ENCODE measurements at regions not wholly inside any gene's neighbourhood (a gene's known extent, or its start where the extent isn't known, plus 50 kb on each side); places are given as distances from the start of the nearest gene placed in this dataset.

- Histone ChIP-seq H3K36me3 (no peaks in the 10 kb centered on the region), H3K4me1 (no peaks in the 10 kb centered on the region), H3K4me3 (no peak overlapping the region), H3K27me3 (no peaks in the 10 kb centered on the region), H3K9me3 (no peaks in the 10 kb centered on the region), H3K27ac (no peak overlapping the region)
- no peak for DNase-seq
- in situ Hi-C loops (cut with MboI; ENCODE audit: low sequenced_read_pairs in 4 of 4) (no loop called here), intact Hi-C loops (cut with DNase I; ENCODE audit: low total_unique reads) (no loop called here)
- no peak for ATAC-seq
- TF ChIP-seq CTCF (IDR thresholded peaks at IDR 0.05 in 4 of 5, conservative IDR thresholded peaks at IDR 0.05 in 1 of 5): no peak
These were observed 283.3 kb upstream of the PRMT6 start for GRCh38 chr1:106773206-106773605.

DNA sequence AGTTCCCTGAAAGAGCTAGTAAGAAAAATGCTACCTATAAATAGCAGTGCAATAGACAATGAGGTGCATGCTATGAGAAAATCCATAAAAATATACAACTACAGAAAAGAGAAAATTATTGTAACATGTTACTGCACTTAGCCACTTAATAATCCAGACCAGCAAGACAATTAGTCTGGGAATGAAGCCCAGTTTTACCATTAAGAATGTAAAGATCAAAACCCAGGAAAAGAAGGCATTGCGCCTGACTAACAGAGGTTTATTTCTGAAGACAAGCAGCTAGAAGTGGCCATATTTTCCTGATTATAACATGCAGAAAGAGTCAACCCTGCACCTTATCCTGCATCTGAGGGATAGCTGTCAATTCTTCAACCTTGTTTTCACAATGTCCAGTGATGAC, 276.4 kb upstream of the PRMT6 start:
- TF ChIP-seq CTCF (IDR thresholded peaks at IDR 0.05 in 4 of 5, conservative IDR thresholded peaks at IDR 0.05 in 1 of 5) (no peak), POLR2A (IDR thresholded peaks at IDR 0.05) (no peak)
- intact Hi-C loops (cut with DNase I; ENCODE audit: low total_unique reads): no loop called here

DNA sequence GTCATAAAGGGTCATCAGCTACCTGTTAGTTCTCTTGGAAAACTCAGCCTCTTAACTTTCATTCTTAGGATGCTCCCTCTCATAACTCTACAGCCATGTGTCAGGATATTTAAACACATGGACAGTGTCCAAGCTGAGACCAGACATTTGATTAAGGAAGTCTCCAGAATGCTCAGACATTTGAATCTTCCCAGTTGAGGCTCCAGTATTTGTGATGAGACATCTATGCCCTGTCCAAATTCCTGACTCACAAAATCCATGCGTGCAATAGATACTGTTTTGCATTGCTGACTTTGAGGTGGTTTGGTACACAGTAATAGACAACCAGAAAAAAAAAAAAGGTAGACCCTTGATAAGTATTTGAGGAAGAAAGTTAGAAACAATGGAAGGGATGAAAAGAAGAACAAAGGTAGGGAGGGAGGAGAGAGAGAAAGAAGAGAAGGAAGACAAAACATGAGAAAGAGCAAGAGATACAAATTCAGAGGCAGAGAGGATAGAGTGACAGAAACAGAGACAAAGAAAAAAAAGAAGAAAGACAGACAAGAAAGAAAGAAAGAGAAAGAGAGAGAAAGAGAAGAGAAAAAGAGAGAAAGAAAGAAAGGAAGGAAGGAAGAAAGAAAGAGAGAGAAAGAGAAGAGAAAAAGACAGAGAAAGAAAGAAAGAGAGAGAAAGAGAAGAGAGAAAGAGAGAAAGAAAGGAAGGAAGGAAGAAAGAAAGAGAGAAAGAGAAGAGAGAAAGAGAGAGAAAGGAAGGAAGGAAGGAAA, 275.5 kb upstream of the PRMT6 start:
- H3K4me3 ChIP-seq: no peak overlapping the region
- intact Hi-C loops (cut with DNase I; ENCODE audit: low total_unique reads): no loop called here
- no peaks in the 10 kb centered on the region for H3K9me3 ChIP-seq
- in situ Hi-C loops (cut with MboI; ENCODE audit: low sequenced_read_pairs in 4 of 4): no loop called here
- no peak overlapping the region for H3K27ac ChIP-seq
- H3K4me1 ChIP-seq: no peaks in the 10 kb centered on the region
- no peaks in the 10 kb centered on the region for H3K27me3 ChIP-seq
- DNase-seq (no peak), ATAC-seq (no peak)
- no peaks in the 10 kb centered on the region for H3K36me3 ChIP-seq
- TF ChIP-seq CTCF (IDR thresholded peaks at IDR 0.05 in 4 of 5, conservative IDR thresholded peaks at IDR 0.05 in 1 of 5) (no peak), POLR2A (IDR thresholded peaks at IDR 0.05) (no peak)

More for the DNA sequence above, 276.4 kb upstream of the PRMT6 start:
- H3K36me3 ChIP-seq: no peaks in the 10 kb centered on the region
- H3K4me3 ChIP-seq: no peak overlapping the region
- DNase-seq: no peak
- no peak for ATAC-seq
- H3K4me1 ChIP-seq: no peaks in the 10 kb centered on the region
- H3K27ac ChIP-seq: no peak overlapping the region
- in situ Hi-C loops (cut with MboI; ENCODE audit: low sequenced_read_pairs in 4 of 4): no loop called here
- H3K27me3 ChIP-seq: no peaks in the 10 kb centered on the region
- no peaks in the 10 kb centered on the region for H3K9me3 ChIP-seq

DNA sequence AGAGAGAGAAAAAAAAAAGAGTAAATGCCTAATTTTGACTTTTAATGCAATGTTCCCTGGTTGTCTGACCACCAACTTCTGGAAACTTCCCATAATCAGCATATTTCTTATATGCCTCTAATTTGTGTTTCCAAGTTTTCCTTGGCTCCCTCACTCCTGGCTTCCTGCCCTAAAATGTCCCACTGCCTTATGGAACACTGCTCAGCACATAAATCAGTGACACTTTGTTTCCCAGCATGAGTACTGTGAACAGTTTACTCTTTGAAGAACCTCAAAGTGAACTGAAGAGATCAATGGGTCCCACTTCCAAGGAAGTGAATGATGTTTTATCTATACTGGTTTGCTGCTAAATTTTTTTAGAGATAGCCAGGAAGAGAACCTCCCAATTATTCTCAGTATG, 271.3 kb upstream of the PRMT6 start:
- no peak for ATAC-seq
- DNase-seq: no peak
- H3K4me1 ChIP-seq: no peaks in the 10 kb centered on the region
- no peak for TF ChIP-seq POLR2A (IDR thresholded peaks at IDR 0.05)
- TF ChIP-seq CTCF (IDR thresholded peaks at IDR 0.05 in 4 of 5, conservative IDR thresholded peaks at IDR 0.05 in 1 of 5): no peak
- H3K27me3 ChIP-seq: no peaks in the 10 kb centered on the region
- H3K9me3 ChIP-seq: no peaks in the 10 kb centered on the region
- H3K36me3 ChIP-seq: no peaks in the 10 kb centered on the region
- intact Hi-C loops (cut with DNase I; ENCODE audit: low total_unique reads) (no loop called here), in situ Hi-C loops (cut with MboI; ENCODE audit: low sequenced_read_pairs in 4 of 4) (no loop called here)
- H3K4me3 ChIP-seq: no peak overlapping the region
- no peak overlapping the region for H3K27ac ChIP-seq

- ATAC-seq (no peak), DNase-seq (no peak)
- Histone ChIP-seq H3K27me3 (no peaks in the 10 kb centered on the region), H3K4me1 (no peaks in the 10 kb centered on the region), H3K4me3 (no peak overlapping the region), H3K9me3 (no peaks in the 10 kb centered on the region), H3K36me3 (no peaks in the 10 kb centered on the region), H3K27ac (no peak overlapping the region)
- TF ChIP-seq CTCF (IDR thresholded peaks at IDR 0.05 in 4 of 5, conservative IDR thresholded peaks at IDR 0.05 in 1 of 5): no peak
- TF ChIP-seq POLR2A (IDR thresholded peaks at IDR 0.05): no peak
- intact Hi-C loops (cut with DNase I; ENCODE audit: low total_unique reads): no loop called here
- in situ Hi-C loops (cut with MboI; ENCODE audit: low sequenced_read_pairs in 4 of 4): no loop called here
These were observed 269.0 kb upstream of the PRMT6 start for GRCh38 chr1:106787520-106787919.
